ENCODE measurements at regions not wholly inside any gene's neighbourhood (a gene's known extent, or its start where the extent isn't known, plus 50 kb on each side); places are given as distances from the start of the nearest gene placed in this dataset.

DNA sequence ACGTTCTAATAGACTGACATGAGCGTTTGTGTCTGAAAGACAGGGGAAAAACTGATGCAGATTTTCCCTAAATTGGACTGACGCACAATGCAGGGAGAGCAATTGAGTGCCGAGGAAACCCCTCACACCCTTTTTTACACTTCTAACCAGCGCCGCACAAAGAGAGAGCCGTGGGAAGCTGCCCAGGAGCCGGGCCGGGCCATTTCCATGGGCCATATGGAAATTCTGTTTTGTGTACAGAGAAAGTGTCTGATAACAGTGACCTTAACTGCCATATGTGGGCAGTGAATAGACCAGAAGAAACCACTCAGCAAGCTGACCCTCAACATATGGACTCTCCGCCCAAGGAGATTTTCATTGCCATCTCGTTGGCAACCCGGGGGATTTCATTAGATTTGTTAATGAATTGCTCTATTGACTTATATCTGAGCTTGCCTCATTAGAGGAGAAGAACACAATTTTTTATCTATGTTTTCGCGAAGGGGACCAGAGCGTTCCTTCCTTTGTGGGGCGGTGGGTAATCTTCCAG lies 225.9 kb upstream of the IRX3 start:
- DNase-seq (ENCODE audit: low read depth) = no peak
- Histone ChIP-seq H3K36me3 (ENCODE audit: control insufficient read depth, insufficient read depth, low read length) (no peaks in the 10 kb centered on the region), H3K27me3 (ENCODE audit: control insufficient read depth, insufficient read depth, low read length) (peaks cover 4% of the 10 kb centered on the region), H3K4me3 (ENCODE audit: low read depth, low read length) (no peak overlapping the region)
- POLR2A ChIA-PET = no interaction called here
- CTCF ChIA-PET = no interaction called here
- TF ChIP-seq, protein P1, sequence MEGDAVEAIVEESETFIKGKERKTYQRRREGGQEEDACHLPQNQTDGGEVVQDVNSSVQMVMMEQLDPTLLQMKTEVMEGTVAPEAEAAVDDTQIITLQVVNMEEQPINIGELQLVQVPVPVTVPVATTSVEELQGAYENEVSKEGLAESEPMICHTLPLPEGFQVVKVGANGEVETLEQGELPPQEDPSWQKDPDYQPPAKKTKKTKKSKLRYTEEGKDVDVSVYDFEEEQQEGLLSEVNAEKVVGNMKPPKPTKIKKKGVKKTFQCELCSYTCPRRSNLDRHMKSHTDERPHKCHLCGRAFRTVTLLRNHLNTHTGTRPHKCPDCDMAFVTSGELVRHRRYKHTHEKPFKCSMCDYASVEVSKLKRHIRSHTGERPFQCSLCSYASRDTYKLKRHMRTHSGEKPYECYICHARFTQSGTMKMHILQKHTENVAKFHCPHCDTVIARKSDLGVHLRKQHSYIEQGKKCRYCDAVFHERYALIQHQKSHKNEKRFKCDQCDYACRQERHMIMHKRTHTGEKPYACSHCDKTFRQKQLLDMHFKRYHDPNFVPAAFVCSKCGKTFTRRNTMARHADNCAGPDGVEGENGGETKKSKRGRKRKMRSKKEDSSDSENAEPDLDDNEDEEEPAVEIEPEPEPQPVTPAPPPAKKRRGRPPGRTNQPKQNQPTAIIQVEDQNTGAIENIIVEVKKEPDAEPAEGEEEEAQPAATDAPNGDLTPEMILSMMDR (IDR thresholded peaks at IDR 0.05; ENCODE audit: insufficient read depth, low read depth, low read length) = no peak

GRCh38 chr16:54511222-54511731 lies 224.7 kb upstream of the IRX3 start:
- ChIA-PET CTCF (no interaction called here), POLR2A (no interaction called here)
- peak; percentile 6 for DNase-seq (ENCODE audit: low read depth)
- no peak overlapping the region for H3K4me3 ChIP-seq (ENCODE audit: low read depth, low read length)
- TF ChIP-seq, protein P1 (IDR thresholded peaks at IDR 0.05; ENCODE audit: insufficient read depth, low read depth, low read length) = no peak
- peaks cover 4% of the 10 kb centered on the region for H3K27me3 ChIP-seq (ENCODE audit: control insufficient read depth, insufficient read depth, low read length)
- no peaks in the 10 kb centered on the region for H3K36me3 ChIP-seq (ENCODE audit: control insufficient read depth, insufficient read depth, low read length)

DNA sequence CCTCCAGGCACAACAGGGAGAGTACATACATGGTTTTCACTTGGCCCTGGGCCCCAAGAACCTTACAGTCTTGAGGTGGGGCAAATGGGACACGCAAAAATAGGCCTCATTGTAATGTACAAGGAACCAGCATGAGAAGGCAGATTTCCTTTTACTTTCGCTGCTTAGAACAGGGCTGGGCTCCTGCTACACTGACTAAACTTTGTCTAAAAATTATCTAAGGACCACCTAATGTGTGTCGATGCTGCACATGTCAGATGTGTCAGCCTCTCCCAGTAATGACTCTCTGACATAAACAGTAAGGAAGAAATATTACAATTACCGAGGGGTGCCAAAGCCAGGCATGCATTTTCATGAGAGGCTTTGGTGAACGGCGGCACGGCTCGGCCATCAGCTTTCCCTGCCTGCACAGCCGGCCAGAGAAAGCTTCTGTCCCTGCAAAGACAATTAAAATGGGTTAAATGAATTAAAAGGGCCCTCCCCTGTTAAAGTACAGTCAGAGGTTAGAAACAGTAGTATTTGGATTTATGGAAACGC lies 224.2 kb upstream of the IRX3 start:
- DNase-seq (ENCODE audit: low read depth) = no peak
- Histone ChIP-seq H3K36me3 (ENCODE audit: control insufficient read depth, insufficient read depth, low read length) (no peaks in the 10 kb centered on the region), H3K27me3 (ENCODE audit: control insufficient read depth, insufficient read depth, low read length) (peaks cover 4% of the 10 kb centered on the region), H3K4me3 (ENCODE audit: low read depth, low read length) (no peak overlapping the region)
- POLR2A ChIA-PET = no interaction called here
- TF ChIP-seq, protein P1 (IDR thresholded peaks at IDR 0.05; ENCODE audit: insufficient read depth, low read depth, low read length) = no peak
- CTCF ChIA-PET = no interaction called here

GRCh38 chr16:54509456-54509855 lies 222.9 kb upstream of the IRX3 start:
- H3K36me3 ChIP-seq (ENCODE audit: control insufficient read depth, insufficient read depth, low read length) = no peaks in the 10 kb centered on the region
- H3K4me3 ChIP-seq (ENCODE audit: low read depth, low read length) = no peak overlapping the region
- ChIA-PET POLR2A (no interaction called here), CTCF (no interaction called here)
- H3K27me3 ChIP-seq (ENCODE audit: control insufficient read depth, insufficient read depth, low read length) = peaks cover 1% of the 10 kb centered on the region; the same call in 1 of the 2 replicates
- TF ChIP-seq, protein P1 (IDR thresholded peaks at IDR 0.05; ENCODE audit: insufficient read depth, low read depth, low read length) = no peak
- no peak for DNase-seq (ENCODE audit: low read depth)

DNA sequence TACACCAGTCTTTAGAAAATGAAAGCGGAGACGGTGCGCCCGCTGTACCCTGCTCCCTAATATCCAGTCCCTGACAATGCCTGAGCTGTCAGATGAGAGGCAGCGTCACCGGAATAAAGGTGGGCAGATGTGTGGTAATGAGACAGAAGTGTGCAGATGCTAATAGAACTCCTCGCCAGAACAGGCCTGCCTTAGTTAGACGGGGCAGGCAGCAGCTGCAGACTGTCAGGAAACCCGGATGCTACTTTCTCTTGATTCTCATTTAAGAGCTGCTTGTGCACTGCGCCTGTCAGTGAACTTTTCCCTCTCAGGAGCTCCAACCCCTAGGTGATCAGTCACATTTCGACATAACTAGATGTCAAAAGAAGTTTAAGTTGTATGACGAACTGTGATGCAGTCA lies 221.8 kb upstream of the IRX3 start:
- TF ChIP-seq, protein P1 (IDR thresholded peaks at IDR 0.05; ENCODE audit: insufficient read depth, low read depth, low read length) = no peak
- no peaks in the 10 kb centered on the region for H3K36me3 ChIP-seq (ENCODE audit: control insufficient read depth, insufficient read depth, low read length)
- POLR2A ChIA-PET = no interaction called here
- H3K4me3 ChIP-seq (ENCODE audit: low read depth, low read length) = no peak overlapping the region
- no peak for DNase-seq (ENCODE audit: low read depth)
- H3K27me3 ChIP-seq (ENCODE audit: control insufficient read depth, insufficient read depth, low read length) = no peaks in the 10 kb centered on the region
- CTCF ChIA-PET = interaction anchor here (1.0 to 1.4 kb wide), 2 partner anchors 12 to 19 kb away, joined by 3 read pairs; no protein-coding TSS in a partner anchor

All from BJ (cell line).